ENCODE measurements at regions not wholly inside any gene's neighbourhood (a gene's known extent, or its start where the extent isn't known, plus 50 kb on each side); places are given as distances from the start of the nearest gene placed in this dataset.

DNA sequence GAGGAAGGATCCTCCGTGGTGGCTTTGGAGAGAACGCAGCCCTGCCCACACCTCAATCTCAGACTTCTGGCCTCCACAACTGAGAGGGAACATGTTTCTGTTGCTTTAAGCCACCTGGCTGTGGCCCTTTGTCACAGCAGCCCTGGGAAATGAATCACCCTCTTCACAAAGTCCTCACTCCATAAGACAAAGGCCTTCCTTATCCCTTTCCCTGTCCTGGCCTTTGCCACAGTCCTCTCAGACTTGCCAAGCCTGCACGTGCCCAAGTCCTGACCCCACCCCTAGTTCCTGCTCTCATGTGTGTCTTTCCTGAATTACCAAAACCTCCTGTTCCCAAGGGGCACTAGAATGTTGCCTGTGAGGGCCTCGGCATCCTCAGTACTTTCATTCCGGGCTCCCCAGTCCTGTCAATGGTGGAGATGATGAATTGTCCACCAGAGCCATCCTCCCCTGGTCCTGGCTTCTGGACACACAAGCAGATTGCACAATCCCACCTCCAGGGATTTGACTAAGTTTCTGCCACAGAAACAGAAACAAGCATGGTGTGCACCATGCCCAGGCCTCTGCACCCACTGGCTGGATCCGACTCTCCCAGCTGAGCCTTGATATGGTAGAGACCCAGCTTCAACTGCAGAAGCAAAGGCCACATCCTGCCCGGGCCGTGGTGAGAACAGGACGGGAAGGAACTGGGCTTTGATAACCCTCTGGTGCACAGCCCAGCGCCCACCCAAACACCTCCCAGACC, 232.6 kb upstream of the PDE10A start:
- TF ChIP-seq, protein P1, sequence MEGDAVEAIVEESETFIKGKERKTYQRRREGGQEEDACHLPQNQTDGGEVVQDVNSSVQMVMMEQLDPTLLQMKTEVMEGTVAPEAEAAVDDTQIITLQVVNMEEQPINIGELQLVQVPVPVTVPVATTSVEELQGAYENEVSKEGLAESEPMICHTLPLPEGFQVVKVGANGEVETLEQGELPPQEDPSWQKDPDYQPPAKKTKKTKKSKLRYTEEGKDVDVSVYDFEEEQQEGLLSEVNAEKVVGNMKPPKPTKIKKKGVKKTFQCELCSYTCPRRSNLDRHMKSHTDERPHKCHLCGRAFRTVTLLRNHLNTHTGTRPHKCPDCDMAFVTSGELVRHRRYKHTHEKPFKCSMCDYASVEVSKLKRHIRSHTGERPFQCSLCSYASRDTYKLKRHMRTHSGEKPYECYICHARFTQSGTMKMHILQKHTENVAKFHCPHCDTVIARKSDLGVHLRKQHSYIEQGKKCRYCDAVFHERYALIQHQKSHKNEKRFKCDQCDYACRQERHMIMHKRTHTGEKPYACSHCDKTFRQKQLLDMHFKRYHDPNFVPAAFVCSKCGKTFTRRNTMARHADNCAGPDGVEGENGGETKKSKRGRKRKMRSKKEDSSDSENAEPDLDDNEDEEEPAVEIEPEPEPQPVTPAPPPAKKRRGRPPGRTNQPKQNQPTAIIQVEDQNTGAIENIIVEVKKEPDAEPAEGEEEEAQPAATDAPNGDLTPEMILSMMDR (IDR thresholded peaks at IDR 0.05), result no peak
- TF ChIP-seq POLR2AphosphoS5 (IDR thresholded peaks at IDR 0.05; ENCODE audit: low read depth, low read length), result no peak
- no peak for TF ChIP-seq SIN3A (IDR thresholded peaks at IDR 0.05; ENCODE audit: borderline replicate concordance, insufficient read depth, low read depth, low read length)
- TF ChIP-seq, protein P2, sequence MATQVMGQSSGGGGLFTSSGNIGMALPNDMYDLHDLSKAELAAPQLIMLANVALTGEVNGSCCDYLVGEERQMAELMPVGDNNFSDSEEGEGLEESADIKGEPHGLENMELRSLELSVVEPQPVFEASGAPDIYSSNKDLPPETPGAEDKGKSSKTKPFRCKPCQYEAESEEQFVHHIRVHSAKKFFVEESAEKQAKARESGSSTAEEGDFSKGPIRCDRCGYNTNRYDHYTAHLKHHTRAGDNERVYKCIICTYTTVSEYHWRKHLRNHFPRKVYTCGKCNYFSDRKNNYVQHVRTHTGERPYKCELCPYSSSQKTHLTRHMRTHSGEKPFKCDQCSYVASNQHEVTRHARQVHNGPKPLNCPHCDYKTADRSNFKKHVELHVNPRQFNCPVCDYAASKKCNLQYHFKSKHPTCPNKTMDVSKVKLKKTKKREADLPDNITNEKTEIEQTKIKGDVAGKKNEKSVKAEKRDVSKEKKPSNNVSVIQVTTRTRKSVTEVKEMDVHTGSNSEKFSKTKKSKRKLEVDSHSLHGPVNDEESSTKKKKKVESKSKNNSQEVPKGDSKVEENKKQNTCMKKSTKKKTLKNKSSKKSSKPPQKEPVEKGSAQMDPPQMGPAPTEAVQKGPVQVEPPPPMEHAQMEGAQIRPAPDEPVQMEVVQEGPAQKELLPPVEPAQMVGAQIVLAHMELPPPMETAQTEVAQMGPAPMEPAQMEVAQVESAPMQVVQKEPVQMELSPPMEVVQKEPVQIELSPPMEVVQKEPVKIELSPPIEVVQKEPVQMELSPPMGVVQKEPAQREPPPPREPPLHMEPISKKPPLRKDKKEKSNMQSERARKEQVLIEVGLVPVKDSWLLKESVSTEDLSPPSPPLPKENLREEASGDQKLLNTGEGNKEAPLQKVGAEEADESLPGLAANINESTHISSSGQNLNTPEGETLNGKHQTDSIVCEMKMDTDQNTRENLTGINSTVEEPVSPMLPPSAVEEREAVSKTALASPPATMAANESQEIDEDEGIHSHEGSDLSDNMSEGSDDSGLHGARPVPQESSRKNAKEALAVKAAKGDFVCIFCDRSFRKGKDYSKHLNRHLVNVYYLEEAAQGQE (IDR thresholded peaks at IDR 0.05; ENCODE audit: insufficient read depth in 1 of 2, low read depth in 2 of 2, low read length in 1 of 2), result no peak
- TF ChIP-seq TCF7L2 (IDR thresholded peaks at IDR 0.05; ENCODE audit: low read depth, low read length), result no peak

Data from Panc1 (cell line).